Upper lobe of left lung (tissue), 6 donors: ENCODE measurements at regions not wholly inside any gene's neighbourhood (a gene's known extent, or its start where the extent isn't known, plus 50 kb on each side); places are given as distances from the start of the nearest gene placed in this dataset.

ENCODE experiments used
- ATAC-seq, 2 donors: fragments of 200-7000 bp; cut with Tn5 transposase; one replicate each; pipeline ENCODE4 v1.9.1; 2022; ENCODE audit warnings: mild to moderate bottlenecking in 2 of 2, moderate library complexity in 2 of 2; ENCODE audit not compliant: low FRiP score in 2 of 2
- DNase-seq, 2 donors: peaks; one replicate each; pipeline ENCODE4 v3.0.0-alpha.2; 2019 to 2020
- H3K27ac ChIP-seq, 4 donors: fragments of 200-600 bp; sonication (generic); one replicate each; pipeline ENCODE4 v1.5.1; 2016 to 2019
- H3K27me3 ChIP-seq, 4 donors: fragments of 200-600 bp; sonication (generic); one replicate each; pipeline ENCODE4 v1.5.1; 2017 to 2019
- H3K36me3 ChIP-seq, 4 donors: fragments of 200-600 bp; sonication (generic); one replicate each; pipeline ENCODE4 v1.5.1; 2016 to 2019
- H3K4me1 ChIP-seq, 4 donors: fragments of 200-600 bp; sonication (generic); one replicate each; pipeline ENCODE4 v1.5.1; 2018 to 2019
- H3K4me3 ChIP-seq, 4 donors: fragments of 200-600 bp; sonication (generic); one replicate each; pipeline ENCODE4 v1.5.1; 2017 to 2019; ENCODE audit warnings: mild to moderate bottlenecking in 2 of 4, moderate library complexity in 1 of 4
- H3K9me3 ChIP-seq, 4 donors: fragments of 200-600 bp; sonication (generic); one replicate each; pipeline ENCODE4 v1.5.1; 2018 to 2019
- EP300 ChIP-seq, 4 donors: sonication (generic); formaldehyde crosslinking; IDR thresholded peaks; one replicate each; pipeline ENCODE4 v1.5.1; 2017; ENCODE audit warnings: antibody characterized with exemption in 4 of 4, control low read depth in 2 of 4
- POLR2A ChIP-seq, 4 donors: fragments of 450-650 bp; IDR thresholded peaks; one replicate each; pipeline ENCODE4 v1.5.1; 2016 to 2017; ENCODE audit warnings: antibody characterized with exemption in 4 of 4, mild to moderate bottlenecking in 2 of 4
- POLR2AphosphoS5 ChIP-seq, 2 donors: sonication (generic); formaldehyde crosslinking; IDR thresholded peaks; one replicate each; pipeline ENCODE4 v1.5.1; 2017; ENCODE audit warnings: antibody characterized with exemption in 2 of 2
- WGBS, 2 donors: methylation state at CpG; one replicate each; pipeline ENCODE4 v1.1.5; 2017 to 2018; 5-methylcytosine and 5-hydroxymethylcytosine counted together
- TF ChIP-seq, protein P1 (sequence below), 6 experiments: fragments of 450-650 bp in 4 of 6; fragments of 200-600 bp in 2 of 6; sonication (generic) in 2 of 6; IDR thresholded peaks; one replicate each; pipeline ENCODE4 v1.5.1; 2016 to 2019; ENCODE audit warnings: antibody characterized with exemption in 6 of 6
- donor health status: DM: no; HTN: no; CAD: no; lungs with moderate emphysema.
- donor health status: DM: no; HTN: yes; CAD: no; lungs with severe emphysema.

DNA sequence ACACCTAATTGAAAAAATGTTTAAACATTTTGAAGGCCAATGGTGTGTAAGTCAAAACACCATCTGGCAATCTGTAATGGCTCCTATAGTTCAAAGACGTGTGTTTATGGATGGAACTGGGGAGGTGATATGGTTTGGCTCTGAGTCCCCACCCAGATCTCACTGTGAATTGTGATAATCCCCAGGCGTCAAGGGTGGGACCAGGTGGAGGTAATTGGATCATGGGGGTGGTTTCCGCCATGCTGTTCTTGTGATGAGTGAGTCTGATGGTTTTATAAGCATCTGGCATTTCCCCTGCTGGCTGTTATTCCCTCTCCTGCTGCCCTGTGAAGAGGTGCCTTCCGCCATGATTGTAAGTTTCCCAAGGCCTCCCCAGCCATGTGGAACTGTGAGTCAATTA, 52.2 kb downstream of the ADRA2C start:
- ATAC-seq = no peak
- Histone ChIP-seq H3K4me3 (no peak overlapping the region), H3K9me3 (no peaks in the 10 kb centered on the region), H3K27ac (no peak overlapping the region), H3K36me3 (no peaks in the 10 kb centered on the region), H3K27me3 (no peaks in the 10 kb centered on the region), H3K4me1 (no peaks in the 10 kb centered on the region)
- no peak for DNase-seq
- no peak for TF ChIP-seq POLR2A (IDR thresholded peaks at IDR 0.05)
- TF ChIP-seq, protein P1, sequence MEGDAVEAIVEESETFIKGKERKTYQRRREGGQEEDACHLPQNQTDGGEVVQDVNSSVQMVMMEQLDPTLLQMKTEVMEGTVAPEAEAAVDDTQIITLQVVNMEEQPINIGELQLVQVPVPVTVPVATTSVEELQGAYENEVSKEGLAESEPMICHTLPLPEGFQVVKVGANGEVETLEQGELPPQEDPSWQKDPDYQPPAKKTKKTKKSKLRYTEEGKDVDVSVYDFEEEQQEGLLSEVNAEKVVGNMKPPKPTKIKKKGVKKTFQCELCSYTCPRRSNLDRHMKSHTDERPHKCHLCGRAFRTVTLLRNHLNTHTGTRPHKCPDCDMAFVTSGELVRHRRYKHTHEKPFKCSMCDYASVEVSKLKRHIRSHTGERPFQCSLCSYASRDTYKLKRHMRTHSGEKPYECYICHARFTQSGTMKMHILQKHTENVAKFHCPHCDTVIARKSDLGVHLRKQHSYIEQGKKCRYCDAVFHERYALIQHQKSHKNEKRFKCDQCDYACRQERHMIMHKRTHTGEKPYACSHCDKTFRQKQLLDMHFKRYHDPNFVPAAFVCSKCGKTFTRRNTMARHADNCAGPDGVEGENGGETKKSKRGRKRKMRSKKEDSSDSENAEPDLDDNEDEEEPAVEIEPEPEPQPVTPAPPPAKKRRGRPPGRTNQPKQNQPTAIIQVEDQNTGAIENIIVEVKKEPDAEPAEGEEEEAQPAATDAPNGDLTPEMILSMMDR (IDR thresholded peaks at IDR 0.05) = no peak
- TF ChIP-seq EP300 (IDR thresholded peaks at IDR 0.05) = no peak
- TF ChIP-seq POLR2AphosphoS5 (IDR thresholded peaks at IDR 0.05) = no peak
- WGBS, 2 donors = 75 to 79% methylated on average over 4 of the region's 4 CpGs

DNA sequence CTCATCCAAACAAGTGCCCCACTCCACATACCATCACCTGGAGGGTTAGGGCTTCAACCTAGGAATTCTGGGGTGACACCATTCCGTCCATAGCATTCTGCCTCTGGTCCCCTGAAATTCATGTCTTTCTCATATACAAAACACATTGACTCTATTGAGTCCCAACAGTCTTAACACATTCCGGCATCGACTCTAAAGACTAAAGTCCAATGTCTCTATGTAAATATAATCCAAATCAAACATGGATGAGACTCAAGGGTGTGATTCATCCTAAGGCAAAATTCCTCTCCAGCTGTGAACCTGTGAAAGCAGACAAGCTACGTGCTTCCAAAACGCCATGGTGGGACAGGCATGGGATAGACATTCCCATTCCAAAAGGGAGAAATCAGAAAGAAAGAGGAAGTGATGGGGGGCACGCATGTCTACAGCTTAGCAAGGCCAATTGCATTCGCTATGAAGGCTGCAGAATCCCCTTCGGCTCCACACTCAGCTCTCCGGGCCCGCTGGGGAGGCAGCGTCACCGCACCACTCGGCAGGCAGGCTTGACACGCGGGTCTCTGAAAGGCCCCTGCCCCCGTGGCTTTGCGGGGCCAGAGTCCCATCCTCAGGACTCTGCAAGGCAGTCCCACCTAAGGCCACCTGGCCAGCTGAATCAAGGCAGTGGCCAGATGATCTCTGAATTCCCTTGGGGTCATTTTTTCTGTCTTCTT, 53.2 kb downstream of the ADRA2C start:
- no peaks in the 10 kb centered on the region for H3K9me3 ChIP-seq
- ATAC-seq (no peak), DNase-seq (no peak)
- H3K27ac ChIP-seq = no peak overlapping the region
- H3K4me3 ChIP-seq = no peak overlapping the region
- WGBS, 2 donors = 76% methylated on average over 16 to 17 of the region's 17 CpGs
- no peaks in the 10 kb centered on the region for H3K4me1 ChIP-seq
- TF ChIP-seq POLR2AphosphoS5 (IDR thresholded peaks at IDR 0.05) (no peak), POLR2A (IDR thresholded peaks at IDR 0.05) (no peak), EP300 (IDR thresholded peaks at IDR 0.05) (no peak)
- TF ChIP-seq, protein P1 (IDR thresholded peaks at IDR 0.05) = no peak
- H3K27me3 ChIP-seq = no peaks in the 10 kb centered on the region
- H3K36me3 ChIP-seq = no peaks in the 10 kb centered on the region

DNA sequence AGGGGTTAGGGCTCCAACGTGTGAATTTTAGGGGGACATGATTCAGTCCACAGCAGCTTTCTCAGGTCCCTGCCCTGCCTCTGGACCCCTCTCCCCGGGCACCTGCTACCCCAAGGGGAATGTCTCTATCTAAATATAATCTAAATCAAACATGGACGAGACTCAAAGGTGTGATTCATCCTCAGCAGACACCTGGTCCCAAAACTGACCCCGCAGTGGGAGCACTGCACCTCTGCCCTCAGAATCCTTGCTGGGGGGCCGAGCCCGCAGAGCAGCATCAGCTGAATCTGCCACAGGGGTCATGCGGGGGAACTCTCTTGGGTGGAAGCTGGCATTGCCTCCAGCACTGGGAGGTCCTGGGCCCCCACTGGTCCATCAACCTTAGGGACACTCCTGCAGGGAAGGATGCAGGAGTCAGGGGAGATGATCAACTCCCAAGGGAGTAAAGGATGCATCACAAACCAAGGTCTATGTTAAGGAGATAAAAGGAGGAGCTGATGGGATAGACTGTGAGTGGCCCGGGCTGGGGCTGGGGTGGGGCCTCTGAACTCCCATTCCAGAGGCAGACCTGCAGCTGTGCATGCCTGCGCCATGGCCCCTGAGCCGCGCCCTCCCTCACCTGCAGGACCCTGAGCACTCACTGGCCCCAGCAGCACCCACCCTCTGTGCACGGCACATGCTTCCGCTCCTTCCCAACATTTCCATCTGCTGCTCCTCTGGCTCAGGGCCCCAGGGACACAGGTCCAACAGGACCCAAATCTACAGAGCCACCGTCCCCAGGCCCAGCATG, 54.0 kb downstream of the ADRA2C start:
- TF ChIP-seq POLR2AphosphoS5 (IDR thresholded peaks at IDR 0.05) (no peak), EP300 (IDR thresholded peaks at IDR 0.05) (no peak), POLR2A (IDR thresholded peaks at IDR 0.05) (no peak)
- TF ChIP-seq, protein P1 (IDR thresholded peaks at IDR 0.05) = no peak
- no peak for ATAC-seq
- no peaks in the 10 kb centered on the region for H3K9me3 ChIP-seq

DNA sequence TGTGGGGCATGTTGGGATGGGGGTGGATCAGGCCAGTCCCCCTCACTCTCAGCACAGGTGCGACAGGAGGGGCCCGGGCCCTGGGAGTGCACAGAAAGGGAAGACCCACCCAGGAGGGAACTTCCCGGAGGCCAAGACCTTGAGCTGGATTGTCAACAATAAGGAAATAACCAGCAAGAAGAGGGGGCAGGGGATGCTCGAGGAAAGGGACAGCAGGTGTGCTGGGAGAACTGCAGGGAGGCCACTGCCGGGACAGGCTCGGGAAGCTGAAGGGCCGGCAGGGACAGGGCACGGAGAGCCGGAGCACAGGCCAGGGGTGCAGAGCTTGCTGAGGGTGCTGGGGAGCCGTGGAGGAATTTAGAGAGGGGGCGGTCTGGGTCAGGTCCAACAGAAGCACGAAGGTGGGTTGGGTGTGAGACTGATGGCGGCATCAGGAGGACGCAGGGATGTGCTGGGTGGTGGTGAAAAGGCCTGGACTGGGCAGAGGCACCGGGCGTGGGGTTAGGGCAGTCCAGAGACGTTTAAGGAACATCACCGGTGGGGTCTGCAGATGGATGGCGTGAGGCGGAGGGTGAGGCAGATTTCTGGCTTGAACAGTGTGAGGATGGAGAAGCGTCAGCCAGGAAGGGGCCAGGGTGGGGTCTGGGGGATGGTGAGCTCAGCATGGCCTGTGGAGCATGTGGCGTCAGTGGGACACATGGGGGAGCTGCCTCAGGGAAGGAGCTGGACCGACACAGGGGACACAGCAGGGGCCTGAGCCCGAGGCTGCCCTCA, 54.8 kb downstream of the ADRA2C start:
- Histone ChIP-seq H3K27me3 (no peaks in the 10 kb centered on the region), H3K36me3 (no peaks in the 10 kb centered on the region), H3K4me3 (no peak overlapping the region), H3K9me3 (no peaks in the 10 kb centered on the region), H3K27ac (no peak overlapping the region), H3K4me1 (no peaks in the 10 kb centered on the region)
- DNase-seq = no peak
- ATAC-seq = no peak
- WGBS, 2 donors = 70 to 71% methylated on average over 24 of the region's 24 CpGs
- TF ChIP-seq, protein P1 (IDR thresholded peaks at IDR 0.05) = no peak
- no peak for TF ChIP-seq POLR2AphosphoS5 (IDR thresholded peaks at IDR 0.05)
- no peak for TF ChIP-seq EP300 (IDR thresholded peaks at IDR 0.05)
- no peak for TF ChIP-seq POLR2A (IDR thresholded peaks at IDR 0.05)

More for the DNA sequence above, 54.0 kb downstream of the ADRA2C start:
- DNase-seq = no peak
- WGBS, 2 donors = 77 to 80% methylated on average over 9 to 14 of the region's 14 CpGs
- Histone ChIP-seq H3K4me3 (no peak overlapping the region), H3K4me1 (no peaks in the 10 kb centered on the region), H3K36me3 (no peaks in the 10 kb centered on the region), H3K27ac (no peak overlapping the region), H3K27me3 (no peaks in the 10 kb centered on the region)
